HL-60 (cell line): ENCODE measurements at regions not wholly inside any gene's neighbourhood (a gene's known extent, or its start where the extent isn't known, plus 50 kb on each side); places are given as distances from the start of the nearest gene placed in this dataset.
"Not testable (repeated sequence)": the region's sequence is repeated elsewhere in the genome, so short reads cannot be mapped to it uniquely, and the experiment has no call there.

Experiments
- DNase-seq, 2 experiments: peaks; one replicate each; pipeline ENCODE4 v3.0.0-alpha.2; 2010 to 2020; ENCODE audit warnings: low read depth in 1 of 2, low spot score in 1 of 2
- H3K27ac ChIP-seq: fragments of 250-450 bp; sonication (Bioruptor Pico); replicated peaks from 2 replicates; pipeline ENCODE4 v1.5.1; 2020; ENCODE audit warnings: mild to moderate bottlenecking, moderate library complexity
- H3K27me3 ChIP-seq: fragments of 250-450 bp; sonication (Bioruptor Pico); 2 replicates; pipeline ENCODE4 v1.5.1; 2021; ENCODE audit warnings: mild to moderate bottlenecking, moderate library complexity; ENCODE audit not compliant: insufficient read depth, poor library complexity, severe bottlenecking
- H3K4me3 ChIP-seq: replicated peaks from 2 replicates; pipeline ENCODE4 v1.5.1; 2011; ENCODE audit warnings: mild to moderate bottlenecking, control low read depth, low read length; ENCODE audit not compliant: insufficient read depth
- GABPA ChIP-seq: IDR thresholded peaks from 2 replicates; pipeline ENCODE4 v1.6.1; 2012; ENCODE audit warnings: low read depth
- POLR2AphosphoS5 ChIP-seq: IDR thresholded peaks from 2 replicates; pipeline ENCODE4 v1.6.1; 2012; ENCODE audit warnings: low read depth
- SPI1 ChIP-seq: IDR thresholded peaks from 2 replicates; pipeline ENCODE4 v1.6.1; 2012; ENCODE audit warnings: low read depth, mild to moderate bottlenecking, borderline replicate concordance
- TF ChIP-seq, protein P1 (sequence below): IDR thresholded peaks from 2 replicates; pipeline ENCODE4 v1.6.1; 2012; ENCODE audit warnings: low read depth; ENCODE audit not compliant: insufficient replicate concordance
- TF ChIP-seq, protein P2 (sequence below): IDR thresholded peaks from one replicate; pipeline ENCODE4 v1.5.1; 2011; ENCODE audit warnings: low read length, control low read depth, inconsistent platforms; ENCODE audit not compliant: insufficient read depth

DNA sequence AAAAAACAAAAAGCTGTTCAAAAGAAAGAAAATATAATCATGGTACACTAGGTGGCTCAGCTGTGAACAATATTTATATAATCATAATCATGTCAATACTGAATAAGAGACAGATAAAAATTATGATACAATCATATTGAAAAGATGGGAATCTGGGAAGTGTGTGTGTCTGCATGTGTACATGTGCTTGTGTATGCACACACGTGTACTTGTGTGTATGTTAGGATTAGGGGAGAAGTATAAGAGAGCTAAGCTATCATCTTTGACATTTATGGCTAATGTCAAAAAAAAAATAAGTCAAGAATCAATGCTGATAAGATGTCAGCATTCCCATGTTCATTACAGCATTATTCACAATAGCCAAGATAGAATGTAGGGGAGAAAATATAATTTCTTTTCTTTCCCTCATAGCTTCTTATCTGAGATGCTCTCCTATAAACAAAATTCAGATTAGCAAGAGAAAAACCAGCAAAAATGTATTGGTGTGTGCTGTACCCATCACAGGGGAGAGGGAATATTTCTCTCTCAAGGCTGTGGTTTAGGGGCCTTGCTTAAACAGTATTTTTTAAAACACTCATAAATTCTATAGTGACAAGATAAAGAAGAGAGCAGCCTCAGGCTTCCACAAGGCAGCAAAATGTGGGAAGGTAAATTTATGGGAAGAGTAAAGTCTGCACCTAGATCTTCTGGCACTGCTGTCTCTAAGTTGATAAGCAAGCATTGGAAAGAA is 63.4 kb upstream of the ITGA11 start:
- H3K27ac ChIP-seq = no peak overlapping the region
- TF ChIP-seq, protein P1, sequence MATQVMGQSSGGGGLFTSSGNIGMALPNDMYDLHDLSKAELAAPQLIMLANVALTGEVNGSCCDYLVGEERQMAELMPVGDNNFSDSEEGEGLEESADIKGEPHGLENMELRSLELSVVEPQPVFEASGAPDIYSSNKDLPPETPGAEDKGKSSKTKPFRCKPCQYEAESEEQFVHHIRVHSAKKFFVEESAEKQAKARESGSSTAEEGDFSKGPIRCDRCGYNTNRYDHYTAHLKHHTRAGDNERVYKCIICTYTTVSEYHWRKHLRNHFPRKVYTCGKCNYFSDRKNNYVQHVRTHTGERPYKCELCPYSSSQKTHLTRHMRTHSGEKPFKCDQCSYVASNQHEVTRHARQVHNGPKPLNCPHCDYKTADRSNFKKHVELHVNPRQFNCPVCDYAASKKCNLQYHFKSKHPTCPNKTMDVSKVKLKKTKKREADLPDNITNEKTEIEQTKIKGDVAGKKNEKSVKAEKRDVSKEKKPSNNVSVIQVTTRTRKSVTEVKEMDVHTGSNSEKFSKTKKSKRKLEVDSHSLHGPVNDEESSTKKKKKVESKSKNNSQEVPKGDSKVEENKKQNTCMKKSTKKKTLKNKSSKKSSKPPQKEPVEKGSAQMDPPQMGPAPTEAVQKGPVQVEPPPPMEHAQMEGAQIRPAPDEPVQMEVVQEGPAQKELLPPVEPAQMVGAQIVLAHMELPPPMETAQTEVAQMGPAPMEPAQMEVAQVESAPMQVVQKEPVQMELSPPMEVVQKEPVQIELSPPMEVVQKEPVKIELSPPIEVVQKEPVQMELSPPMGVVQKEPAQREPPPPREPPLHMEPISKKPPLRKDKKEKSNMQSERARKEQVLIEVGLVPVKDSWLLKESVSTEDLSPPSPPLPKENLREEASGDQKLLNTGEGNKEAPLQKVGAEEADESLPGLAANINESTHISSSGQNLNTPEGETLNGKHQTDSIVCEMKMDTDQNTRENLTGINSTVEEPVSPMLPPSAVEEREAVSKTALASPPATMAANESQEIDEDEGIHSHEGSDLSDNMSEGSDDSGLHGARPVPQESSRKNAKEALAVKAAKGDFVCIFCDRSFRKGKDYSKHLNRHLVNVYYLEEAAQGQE = no peak
- TF ChIP-seq SPI1 = no peak
- TF ChIP-seq POLR2AphosphoS5 = no peak
- no peak for TF ChIP-seq GABPA
- TF ChIP-seq, protein P2, sequence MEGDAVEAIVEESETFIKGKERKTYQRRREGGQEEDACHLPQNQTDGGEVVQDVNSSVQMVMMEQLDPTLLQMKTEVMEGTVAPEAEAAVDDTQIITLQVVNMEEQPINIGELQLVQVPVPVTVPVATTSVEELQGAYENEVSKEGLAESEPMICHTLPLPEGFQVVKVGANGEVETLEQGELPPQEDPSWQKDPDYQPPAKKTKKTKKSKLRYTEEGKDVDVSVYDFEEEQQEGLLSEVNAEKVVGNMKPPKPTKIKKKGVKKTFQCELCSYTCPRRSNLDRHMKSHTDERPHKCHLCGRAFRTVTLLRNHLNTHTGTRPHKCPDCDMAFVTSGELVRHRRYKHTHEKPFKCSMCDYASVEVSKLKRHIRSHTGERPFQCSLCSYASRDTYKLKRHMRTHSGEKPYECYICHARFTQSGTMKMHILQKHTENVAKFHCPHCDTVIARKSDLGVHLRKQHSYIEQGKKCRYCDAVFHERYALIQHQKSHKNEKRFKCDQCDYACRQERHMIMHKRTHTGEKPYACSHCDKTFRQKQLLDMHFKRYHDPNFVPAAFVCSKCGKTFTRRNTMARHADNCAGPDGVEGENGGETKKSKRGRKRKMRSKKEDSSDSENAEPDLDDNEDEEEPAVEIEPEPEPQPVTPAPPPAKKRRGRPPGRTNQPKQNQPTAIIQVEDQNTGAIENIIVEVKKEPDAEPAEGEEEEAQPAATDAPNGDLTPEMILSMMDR = no peak
- DNase-seq = no peak
- no peak overlapping the region for H3K4me3 ChIP-seq
- no peaks in the 10 kb centered on the region for H3K27me3 ChIP-seq

DNA sequence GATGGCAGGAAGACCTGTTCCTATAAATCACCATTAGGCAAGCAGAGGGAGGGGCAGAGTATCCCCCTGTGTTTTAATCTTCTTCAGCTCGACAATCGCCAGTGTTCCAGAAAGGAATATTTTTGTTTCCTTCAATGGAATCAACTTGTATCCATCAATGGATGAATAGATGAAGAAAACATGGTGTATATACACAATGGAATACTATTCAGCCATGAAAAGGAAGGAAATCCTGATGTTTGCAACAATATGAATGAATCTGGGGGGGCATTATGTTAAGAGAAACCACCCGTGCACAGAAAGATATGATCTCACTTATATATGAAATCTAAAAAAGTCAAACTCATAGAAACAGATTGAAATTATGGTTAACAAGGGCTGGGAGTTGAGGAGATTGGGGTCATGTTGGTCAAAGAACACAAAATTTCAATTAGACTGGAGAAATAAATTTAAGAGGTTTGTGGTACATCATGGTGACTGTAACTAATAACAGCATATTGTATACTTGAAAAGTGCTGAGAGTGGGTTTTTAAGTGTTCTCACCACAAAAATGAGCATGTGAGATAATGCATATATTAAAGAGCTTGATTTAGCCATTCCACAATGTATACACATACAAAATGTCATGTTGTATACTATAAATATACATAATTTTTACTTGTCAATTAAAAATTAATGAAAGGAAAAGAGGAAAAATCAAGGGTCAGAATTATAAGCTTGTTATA is 64.2 kb upstream of the ITGA11 start:
- no peaks in the 10 kb centered on the region for H3K27me3 ChIP-seq
- no peak overlapping the region for H3K4me3 ChIP-seq
- TF ChIP-seq, protein P1 = no peak
- TF ChIP-seq SPI1 = no peak
- no peak for TF ChIP-seq POLR2AphosphoS5
- TF ChIP-seq, protein P2 = no peak
- TF ChIP-seq GABPA = no peak
- DNase-seq = no peak
- no peak overlapping the region for H3K27ac ChIP-seq

DNA sequence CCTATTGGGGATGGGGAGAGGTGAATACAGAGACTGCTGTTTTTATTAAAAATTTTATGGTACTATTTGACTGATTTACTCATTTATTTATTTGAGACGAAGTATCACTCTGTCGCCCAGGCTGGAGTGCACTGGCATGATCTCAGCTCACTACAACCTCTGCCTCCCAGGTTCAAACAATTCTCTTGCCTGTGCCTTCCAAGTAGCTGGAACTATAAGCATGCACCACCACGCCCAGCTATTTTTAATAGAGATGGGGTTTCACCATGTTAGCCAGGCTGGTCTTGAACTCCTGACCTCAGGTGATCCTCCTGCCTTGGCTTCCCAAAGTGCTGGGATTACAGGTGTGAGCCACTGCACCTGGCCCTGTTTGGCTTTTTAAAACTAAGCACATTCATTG is 64.8 kb upstream of the ITGA11 start:
- not testable (repeated sequence) for H3K4me3 ChIP-seq, DNase-seq, H3K27ac ChIP-seq, H3K27me3 ChIP-seq

DNA sequence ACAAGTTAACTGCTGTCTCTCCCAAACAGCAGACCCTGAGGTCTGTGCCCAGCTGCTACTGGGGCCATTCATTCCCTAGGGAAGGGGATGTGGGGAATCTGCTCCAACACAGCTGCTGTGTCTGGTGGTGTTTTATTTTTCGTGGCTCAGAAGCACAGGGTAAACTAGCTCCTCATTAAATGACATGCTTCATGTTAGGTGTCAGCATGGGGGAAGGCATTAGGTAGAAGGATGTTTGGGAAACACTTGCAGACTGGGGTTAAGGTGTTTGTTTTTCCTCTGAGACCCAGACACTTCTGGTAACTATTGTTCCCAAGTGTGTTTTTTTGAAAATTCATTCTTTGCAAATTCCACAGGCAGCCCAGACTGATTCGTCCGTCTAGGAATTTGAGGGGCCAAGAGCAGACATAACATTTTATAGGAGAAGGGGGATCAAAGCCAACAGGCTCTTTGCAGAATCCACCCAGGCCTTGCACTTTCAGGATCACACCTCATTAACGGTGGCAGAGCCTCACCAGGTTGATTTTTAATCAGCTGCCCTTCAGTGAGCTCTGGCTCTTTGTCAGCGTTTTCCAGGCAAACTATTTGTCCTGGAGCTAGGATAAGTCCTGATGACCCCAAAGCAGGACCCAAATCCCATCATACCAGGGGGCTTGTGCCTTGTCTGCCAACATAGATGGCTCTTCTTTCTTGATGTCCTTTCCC is 65.4 kb upstream of the ITGA11 start:
- TF ChIP-seq, protein P1 = no peak
- no peak for TF ChIP-seq GABPA
- TF ChIP-seq SPI1 = no peak
- TF ChIP-seq, protein P2 = no peak
- TF ChIP-seq POLR2AphosphoS5 = no peak
- no peak for DNase-seq
- Histone ChIP-seq H3K27ac (no peak overlapping the region), H3K4me3 (no peak overlapping the region), H3K27me3 (no peaks in the 10 kb centered on the region)
